Fibroblast of lung (primary cell): ENCODE measurements at regions not wholly inside any gene's neighbourhood (a gene's known extent, or its start where the extent isn't known, plus 50 kb on each side); places are given as distances from the start of the nearest gene placed in this dataset.

Experiments used
- DNase-seq, 2 donors: peaks; one replicate each; pipeline versions ENCODE4 v3.0.0 to v3.0.0-alpha.2; 2010; ENCODE audit warnings: low read depth in 2 of 2
- H2AFZ ChIP-seq: 2 replicates; pipeline ENCODE4 v1.5.1; 2012; ENCODE audit warnings: low read length, control low read depth, inconsistent platforms
- H3K27ac ChIP-seq: 2 replicates; pipeline ENCODE4 v1.5.1; 2011; ENCODE audit warnings: low read length, control low read depth; ENCODE audit not compliant: insufficient read depth
- H3K27me3 ChIP-seq: 2 replicates; pipeline ENCODE4 v1.5.1; 2011; ENCODE audit warnings: mild to moderate bottlenecking, low read length; ENCODE audit not compliant: control insufficient read depth, insufficient read depth
- H3K36me3 ChIP-seq: 2 replicates; pipeline ENCODE4 v1.5.1; 2011; ENCODE audit warnings: low read length; ENCODE audit not compliant: control insufficient read depth, insufficient read depth
- H3K4me1 ChIP-seq: 2 replicates; pipeline ENCODE4 v1.5.1; 2011; ENCODE audit warnings: low read length; ENCODE audit not compliant: control insufficient read depth, insufficient read depth; ENCODE audit errors: extremely low read depth
- H3K4me2 ChIP-seq: 2 replicates; pipeline ENCODE4 v1.5.1; 2011; ENCODE audit warnings: low read length, control low read depth; ENCODE audit not compliant: insufficient read depth; ENCODE audit errors: extremely low read depth
- H3K4me3 ChIP-seq, 4 experiments: fragments of 200-600 bp in 1 of 4; sonication (generic) in 1 of 4; replicated peaks in 1 of 4; 2 replicates each; pipeline ENCODE4 v1.5.1; 2011 to 2016; ENCODE audit warnings: low read length in 4 of 4, low read depth in 3 of 4, mild to moderate bottlenecking in 3 of 4, control low read depth in 2 of 4, inconsistent platforms in 1 of 4, mixed read lengths in 1 of 4; ENCODE audit not compliant: insufficient read depth in 1 of 4; ENCODE audit errors: control extremely low read depth in 1 of 4
- H3K79me2 ChIP-seq: 2 replicates; pipeline ENCODE4 v1.5.1; 2012; ENCODE audit warnings: mild to moderate bottlenecking, low read length, inconsistent platforms; ENCODE audit not compliant: control insufficient read depth, insufficient read depth
- H3K9ac ChIP-seq: 2 replicates; pipeline ENCODE4 v1.5.1; 2011; ENCODE audit warnings: mild to moderate bottlenecking, low read length, control low read depth; ENCODE audit not compliant: insufficient read depth
- H3K9me3 ChIP-seq: 2 replicates; pipeline ENCODE4 v1.5.1; 2012; ENCODE audit warnings: low read depth, low read length; ENCODE audit not compliant: control insufficient read depth, insufficient read depth
- H4K20me1 ChIP-seq: 2 replicates; pipeline ENCODE4 v1.5.1; 2011; ENCODE audit warnings: low read length; ENCODE audit not compliant: control insufficient read depth, insufficient read depth; ENCODE audit errors: extremely low read depth
- CTCF ChIP-seq, 2 donors: IDR thresholded peaks in 1 of 2; conservative IDR thresholded peaks in 1 of 2; 1 replicate in 1 of 2; 2 replicates in 1 of 2; pipeline ENCODE4 v1.5.1; 2011 to 2012; ENCODE audit warnings: low read length in 2 of 2, control low read depth in 1 of 2, inconsistent platforms in 1 of 2, low read depth in 1 of 2, mild to moderate bottlenecking in 1 of 2
- EZH2 ChIP-seq: IDR thresholded peaks from 2 replicates; pipeline ENCODE4 v1.5.1; 2012; ENCODE audit warnings: low read length, control low read depth, mild to moderate bottlenecking; ENCODE audit errors: missing control alignments

- DNase-seq: no peak
- H3K9me3 ChIP-seq: no peaks in the 10 kb centered on the region
Observed at GRCh38 chr20:43794326-43794725, 67.5 kb upstream of the GTSF1L start.

GRCh38 chr20:43789593-43789992 lies 62.8 kb upstream of the GTSF1L start:
- Histone ChIP-seq H3K27me3 (no peaks in the 10 kb centered on the region), H2AFZ (no peak overlapping the region), H3K9me3 (no peaks in the 10 kb centered on the region), H3K4me3 (no peak overlapping the region), H4K20me1 (no peaks in the 10 kb centered on the region), H3K27ac (no peak overlapping the region), H3K79me2 (no peaks in the 10 kb centered on the region), H3K4me2 (no peak overlapping the region), H3K4me1 (no peaks in the 10 kb centered on the region), H3K9ac (no peak overlapping the region), H3K36me3 (no peaks in the 10 kb centered on the region)
- TF ChIP-seq EZH2 (no peak), CTCF (conservative IDR thresholded peaks at IDR 0.05 in 1 of 2, IDR thresholded peaks at IDR 0.05 in 1 of 2; ENCODE audit: low read depth in 1 of 2, low read length in 2 of 2) (no peak)
- DNase-seq: no peak

More at GRCh38 chr20:43794326-43794725, 67.5 kb upstream of the GTSF1L start:
- Histone ChIP-seq H3K27ac (no peak overlapping the region), H3K36me3 (no peaks in the 10 kb centered on the region), H3K9ac (no peak overlapping the region), H3K4me1 (no peaks in the 10 kb centered on the region), H3K4me3 (no peak overlapping the region), H3K79me2 (no peaks in the 10 kb centered on the region), H4K20me1 (no peaks in the 10 kb centered on the region), H2AFZ (no peak overlapping the region), H3K4me2 (no peak overlapping the region), H3K27me3 (peaks cover 7% of the 10 kb centered on the region)
- TF ChIP-seq EZH2: no peak
- no peak for TF ChIP-seq CTCF (conservative IDR thresholded peaks at IDR 0.05 in 1 of 2, IDR thresholded peaks at IDR 0.05 in 1 of 2; ENCODE audit: low read depth in 1 of 2, low read length in 2 of 2)

- H3K36me3 ChIP-seq: no peaks in the 10 kb centered on the region
- H3K79me2 ChIP-seq: no peaks in the 10 kb centered on the region
- no peak overlapping the region for H2AFZ ChIP-seq
- no peaks in the 10 kb centered on the region for H3K27me3 ChIP-seq
- no peak for DNase-seq
- no peak overlapping the region for H3K4me2 ChIP-seq
- H3K27ac ChIP-seq: no peak overlapping the region
- H4K20me1 ChIP-seq: no peaks in the 10 kb centered on the region
- no peak overlapping the region for H3K9ac ChIP-seq
- no peaks in the 10 kb centered on the region for H3K4me1 ChIP-seq
- no peaks in the 10 kb centered on the region for H3K9me3 ChIP-seq
- TF ChIP-seq CTCF (conservative IDR thresholded peaks at IDR 0.05 in 1 of 2, IDR thresholded peaks at IDR 0.05 in 1 of 2; ENCODE audit: low read depth in 1 of 2, low read length in 2 of 2): no peak
- TF ChIP-seq EZH2: no peak
- H3K4me3 ChIP-seq: no peak overlapping the region
Observed at GRCh38 chr20:43787937-43788336, 61.1 kb upstream of the GTSF1L start.
